ENCODE measurements at regions not wholly inside any gene's neighbourhood (a gene's known extent, or its start where the extent isn't known, plus 50 kb on each side); places are given as distances from the start of the nearest gene placed in this dataset.
"Not testable (repeated sequence)": the region's sequence is repeated elsewhere in the genome, so short reads cannot be mapped to it uniquely, and the experiment has no call there.

DNA sequence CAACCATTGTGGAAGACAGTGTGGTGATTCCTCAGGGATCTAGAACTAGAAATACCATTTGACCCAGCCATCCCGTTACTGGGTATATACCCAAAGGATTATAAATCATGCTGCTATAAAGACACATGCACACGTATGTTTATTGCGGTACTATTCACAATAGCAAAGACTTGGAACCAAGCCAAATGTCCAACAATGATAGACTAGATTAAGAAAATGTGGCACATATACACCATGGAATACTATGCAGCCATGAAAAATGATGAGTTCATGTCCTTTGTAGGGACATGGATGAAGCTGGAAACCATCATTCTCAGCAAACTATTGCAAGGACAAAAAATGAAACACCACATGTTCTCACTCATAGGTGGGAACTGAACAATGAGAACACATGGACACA lies 372.4 kb upstream of the CCL2 start:
- not testable (repeated sequence) for H3K27ac Mint-ChIP-seq; H3K4me1 Mint-ChIP-seq; H3K4me3 Mint-ChIP-seq; H3K9me3 Mint-ChIP-seq; ATAC-seq (replicated peaks); H3K36me3 Mint-ChIP-seq (ENCODE audit: low read depth)
- H3K27me3 Mint-ChIP-seq, result peaks cover 22% of the 10 kb centered on the region

- no peak overlapping the region for H3K27ac Mint-ChIP-seq
- no peaks in the 10 kb centered on the region for H3K36me3 Mint-ChIP-seq (ENCODE audit: low read depth)
- peaks cover 12% of the 10 kb centered on the region for H3K27me3 Mint-ChIP-seq
- H3K4me1 Mint-ChIP-seq, result no peaks in the 10 kb centered on the region
- ATAC-seq (replicated peaks), result no peak
- no peaks in the 10 kb centered on the region for H3K9me3 Mint-ChIP-seq
- H3K4me3 Mint-ChIP-seq, result no peak overlapping the region
These were observed 366.6 kb upstream of the CCL2 start for GRCh38 chr17:33888455-33888854.

DNA sequence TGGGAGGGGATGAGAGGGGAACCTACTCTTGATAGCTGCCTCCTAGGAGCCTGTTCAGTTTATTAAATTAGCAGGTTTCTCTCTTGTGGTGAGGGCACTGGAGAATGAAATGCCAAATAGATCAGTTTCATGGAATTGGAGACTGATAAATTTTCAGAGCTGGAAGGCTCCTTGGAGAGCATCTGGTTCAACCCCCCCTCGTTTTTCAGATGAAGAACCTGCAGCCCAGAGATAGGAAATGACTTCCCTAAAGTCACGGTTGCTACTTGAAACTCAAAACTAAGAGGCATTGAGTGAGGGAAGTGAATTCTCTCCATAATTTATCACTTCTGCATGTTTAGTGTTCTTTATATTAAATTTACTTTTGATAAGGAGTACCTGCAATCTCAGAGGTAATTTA lies 366.0 kb upstream of the CCL2 start:
- ATAC-seq (replicated peaks), result no peak
- H3K4me1 Mint-ChIP-seq, result no peaks in the 10 kb centered on the region
- no peak overlapping the region for H3K4me3 Mint-ChIP-seq
- H3K9me3 Mint-ChIP-seq, result no peaks in the 10 kb centered on the region
- no peak overlapping the region for H3K27ac Mint-ChIP-seq
- H3K27me3 Mint-ChIP-seq, result peaks cover 12% of the 10 kb centered on the region
- no peaks in the 10 kb centered on the region for H3K36me3 Mint-ChIP-seq (ENCODE audit: low read depth)

GRCh38 chr17:33889766-33890165 lies 365.3 kb upstream of the CCL2 start:
- peaks cover 12% of the 10 kb centered on the region for H3K27me3 Mint-ChIP-seq
- no peaks in the 10 kb centered on the region for H3K4me1 Mint-ChIP-seq

GRCh38 chr17:33892717-33893591 lies 362.1 kb upstream of the CCL2 start:
- no peak for ATAC-seq (replicated peaks)
- Mint-ChIP-seq H3K9me3 (no peaks in the 10 kb centered on the region), H3K27ac (no peak overlapping the region), H3K4me1 (no peaks in the 10 kb centered on the region), H3K36me3 (ENCODE audit: low read depth) (no peaks in the 10 kb centered on the region), H3K4me3 (no peak overlapping the region), H3K27me3 (peaks cover 3% of the 10 kb centered on the region)

More at GRCh38 chr17:33889766-33890165, 365.3 kb upstream of the CCL2 start:
- H3K27ac Mint-ChIP-seq, result no peak overlapping the region
- no peaks in the 10 kb centered on the region for H3K9me3 Mint-ChIP-seq
- no peaks in the 10 kb centered on the region for H3K36me3 Mint-ChIP-seq (ENCODE audit: low read depth)
- no peak for ATAC-seq (replicated peaks)
- H3K4me3 Mint-ChIP-seq, result no peak overlapping the region

DNA sequence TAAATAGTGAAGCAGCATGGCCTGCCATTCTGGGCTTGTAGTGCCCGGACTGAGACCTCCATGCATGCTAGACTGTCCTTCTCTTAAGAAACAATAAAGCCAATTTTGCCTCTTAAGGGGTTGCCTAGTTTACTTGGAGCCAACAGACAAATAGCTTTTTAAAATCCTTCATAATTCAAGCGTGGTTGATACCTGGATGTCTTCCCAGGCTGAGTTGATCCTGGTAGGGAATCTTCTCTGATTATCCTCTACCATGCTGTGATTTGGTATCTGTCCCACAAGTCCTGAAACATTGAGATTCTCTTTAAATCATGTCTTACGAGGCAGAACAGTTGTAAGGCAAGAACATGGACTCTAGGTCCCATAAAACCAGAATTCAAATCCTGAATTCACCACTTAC lies 359.6 kb upstream of the CCL2 start:
- no peaks in the 10 kb centered on the region for H3K36me3 Mint-ChIP-seq (ENCODE audit: low read depth)
- ATAC-seq (replicated peaks), result no peak
- no peaks in the 10 kb centered on the region for H3K9me3 Mint-ChIP-seq
- no peak overlapping the region for H3K4me3 Mint-ChIP-seq
- H3K27ac Mint-ChIP-seq, result no peak overlapping the region
- H3K4me1 Mint-ChIP-seq, result no peaks in the 10 kb centered on the region
- H3K27me3 Mint-ChIP-seq, result peaks cover 8% of the 10 kb centered on the region

GRCh38 chr17:33896263-33896662 lies 358.8 kb upstream of the CCL2 start:
- H3K36me3 Mint-ChIP-seq (ENCODE audit: low read depth), result no peaks in the 10 kb centered on the region
- H3K27me3 Mint-ChIP-seq, result peaks cover 13% of the 10 kb centered on the region
- ATAC-seq (replicated peaks), result no peak
- no peak overlapping the region for H3K27ac Mint-ChIP-seq
- no peaks in the 10 kb centered on the region for H3K9me3 Mint-ChIP-seq
- H3K4me3 Mint-ChIP-seq, result no peak overlapping the region
- H3K4me1 Mint-ChIP-seq, result no peaks in the 10 kb centered on the region

GRCh38 chr17:33901085-33901484 lies 354.0 kb upstream of the CCL2 start:
- no peaks in the 10 kb centered on the region for H3K9me3 Mint-ChIP-seq
- no peaks in the 10 kb centered on the region for H3K4me1 Mint-ChIP-seq
- ATAC-seq (replicated peaks), result no peak
- no peaks in the 10 kb centered on the region for H3K36me3 Mint-ChIP-seq (ENCODE audit: low read depth)
- no peak overlapping the region for H3K27ac Mint-ChIP-seq
- no peak overlapping the region for H3K4me3 Mint-ChIP-seq
- peaks cover 25% of the 10 kb centered on the region for H3K27me3 Mint-ChIP-seq

GRCh38 chr17:33902901-33903449 lies 352.1 kb upstream of the CCL2 start:
- Mint-ChIP-seq H3K27me3 (peaks cover 25% of the 10 kb centered on the region), H3K36me3 (ENCODE audit: low read depth) (no peaks in the 10 kb centered on the region), H3K27ac (no peak overlapping the region), H3K4me1 (no peaks in the 10 kb centered on the region), H3K9me3 (no peaks in the 10 kb centered on the region), H3K4me3 (no peak overlapping the region)
- no peak for ATAC-seq (replicated peaks)

- H3K27me3 Mint-ChIP-seq, result peaks cover 25% of the 10 kb centered on the region
- H3K36me3 Mint-ChIP-seq (ENCODE audit: low read depth), result no peaks in the 10 kb centered on the region
- H3K4me3 Mint-ChIP-seq, result no peak overlapping the region
- no peak for ATAC-seq (replicated peaks)
- H3K4me1 Mint-ChIP-seq, result no peaks in the 10 kb centered on the region
- H3K27ac Mint-ChIP-seq, result no peak overlapping the region
- H3K9me3 Mint-ChIP-seq, result no peaks in the 10 kb centered on the region
These were observed 350.6 kb upstream of the CCL2 start for GRCh38 chr17:33904476-33904875.

DNA sequence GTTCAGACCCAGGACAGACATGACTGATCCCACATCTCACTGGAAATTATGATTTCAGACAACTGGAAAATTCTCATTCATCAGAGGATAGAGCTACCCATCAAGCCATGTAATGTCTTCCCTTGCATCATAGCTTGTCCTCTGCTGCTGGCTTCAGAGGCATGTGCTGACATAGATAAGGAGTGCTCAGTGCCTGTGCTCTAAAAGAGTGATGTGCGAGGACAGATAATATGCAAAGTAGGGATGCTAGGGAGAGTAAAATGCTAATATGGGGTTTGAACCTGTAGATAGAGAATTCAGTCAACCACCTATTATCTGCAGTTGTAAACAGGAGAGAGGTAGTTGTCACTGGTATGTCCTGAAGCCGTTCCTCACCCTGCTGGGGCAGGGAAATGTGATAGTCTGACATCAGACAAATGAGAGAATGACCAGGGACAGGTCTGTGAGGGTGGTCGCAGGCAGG lies 349.7 kb upstream of the CCL2 start:
- no peak for ATAC-seq (replicated peaks)
- H3K4me3 Mint-ChIP-seq, result no peak overlapping the region
- H3K27ac Mint-ChIP-seq, result no peak overlapping the region
- H3K9me3 Mint-ChIP-seq, result no peaks in the 10 kb centered on the region
- H3K4me1 Mint-ChIP-seq, result no peaks in the 10 kb centered on the region
- H3K36me3 Mint-ChIP-seq (ENCODE audit: low read depth), result no peaks in the 10 kb centered on the region
- peaks cover 22% of the 10 kb centered on the region for H3K27me3 Mint-ChIP-seq

DNA sequence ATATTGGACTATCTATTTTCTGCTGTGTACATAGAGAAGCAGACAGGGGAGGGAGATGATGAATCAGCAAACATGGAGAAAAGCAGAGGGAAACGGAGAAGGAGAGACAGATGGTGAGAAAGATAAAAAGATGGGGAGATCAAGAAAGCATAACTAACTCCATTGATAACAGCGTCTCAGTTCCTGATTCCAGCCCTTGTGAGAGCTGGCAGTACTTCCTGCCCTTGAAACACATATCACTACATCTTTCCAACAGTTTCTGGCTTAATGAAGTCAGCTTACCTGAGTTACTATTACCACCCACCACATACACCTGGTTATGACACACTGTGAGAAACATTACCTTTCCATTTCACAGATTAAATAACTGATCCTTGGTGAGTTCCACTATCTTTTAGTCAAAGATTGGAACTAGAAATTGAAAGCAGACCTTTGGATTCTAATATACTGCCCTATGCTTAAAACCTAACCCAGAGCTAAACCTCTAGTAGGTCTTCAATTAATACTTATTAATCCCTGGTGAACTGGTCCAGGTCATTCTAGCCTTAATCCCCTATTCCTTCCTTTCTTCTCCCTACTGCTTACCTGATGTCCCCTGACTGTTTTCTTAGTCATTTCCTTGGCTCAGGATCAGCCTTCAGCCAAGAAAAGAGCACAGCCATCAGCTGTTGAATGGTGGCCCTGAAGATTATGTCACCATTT lies 346.6 kb upstream of the CCL2 start:
- Mint-ChIP-seq H3K4me3 (no peak overlapping the region), H3K27ac (no peak overlapping the region), H3K9me3 (no peaks in the 10 kb centered on the region), H3K27me3 (peaks cover 9% of the 10 kb centered on the region), H3K4me1 (no peaks in the 10 kb centered on the region), H3K36me3 (ENCODE audit: low read depth) (no peaks in the 10 kb centered on the region)
- ATAC-seq (replicated peaks), result no peak

DNA sequence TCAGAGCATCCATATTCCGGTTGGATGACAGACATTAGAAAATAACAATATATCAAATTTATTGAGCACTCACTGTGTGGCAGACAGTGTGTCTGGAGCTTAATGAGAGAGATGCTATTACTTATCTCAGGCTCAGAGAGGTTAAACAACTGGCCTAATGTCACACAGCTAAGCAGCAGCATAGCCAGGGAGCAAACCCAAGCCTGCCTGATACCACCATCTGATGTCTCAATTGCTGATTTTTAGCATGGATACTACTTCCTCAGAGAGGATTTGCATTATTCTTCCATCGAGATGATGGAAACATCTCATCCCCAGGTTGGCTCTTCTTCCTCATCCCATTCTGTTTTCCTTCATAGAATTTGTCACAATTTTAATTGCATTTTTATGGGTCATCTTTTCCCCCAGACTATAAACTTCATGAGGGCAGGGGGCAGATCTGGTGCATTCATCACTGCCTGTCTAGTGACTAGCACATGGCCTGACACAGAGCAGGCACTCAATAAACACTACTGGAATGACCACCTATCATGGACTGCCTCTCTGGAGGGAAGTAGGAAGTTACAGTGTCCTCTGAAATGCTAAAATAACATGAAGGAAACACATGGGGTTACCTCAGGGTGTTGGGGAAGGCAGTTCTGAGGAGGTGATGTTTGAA lies 344.8 kb upstream of the CCL2 start:
- no peak for ATAC-seq (replicated peaks)
- Mint-ChIP-seq H3K36me3 (ENCODE audit: low read depth) (no peaks in the 10 kb centered on the region), H3K27me3 (peaks cover 11% of the 10 kb centered on the region), H3K4me1 (no peaks in the 10 kb centered on the region), H3K9me3 (no peaks in the 10 kb centered on the region), H3K4me3 (no peak overlapping the region), H3K27ac (no peak overlapping the region)

GRCh38 chr17:33914125-33914524 lies 341.0 kb upstream of the CCL2 start:
- H3K9me3 Mint-ChIP-seq, result no peaks in the 10 kb centered on the region
- H3K27ac Mint-ChIP-seq, result no peak overlapping the region
- H3K36me3 Mint-ChIP-seq (ENCODE audit: low read depth), result no peaks in the 10 kb centered on the region
- no peak overlapping the region for H3K4me3 Mint-ChIP-seq
- peaks cover 29% of the 10 kb centered on the region for H3K27me3 Mint-ChIP-seq
- ATAC-seq (replicated peaks), result no peak
- no peaks in the 10 kb centered on the region for H3K4me1 Mint-ChIP-seq

All from activated T-helper 17 cell treated with anti-CD3 and anti-CD28 coated beads, Interleukin-2, amount 50 U/mL, for 72 hours (primary cell).